Stomach (tissue), 4 donors: ENCODE measurements at regions not wholly inside any gene's neighbourhood (a gene's known extent, or its start where the extent isn't known, plus 50 kb on each side); places are given as distances from the start of the nearest gene placed in this dataset.

Experiments used
- CTCF ChIP-seq, 7 experiments: fragments of 450-650 bp in 4 of 7; fragments of 200-600 bp in 3 of 7; sonication (generic) in 3 of 7; IDR thresholded peaks; one replicate each; pipeline ENCODE4 v1.5.1; 2016 to 2019; ENCODE audit warnings: antibody characterized with exemption in 7 of 7, control low read depth in 2 of 7, mild to moderate bottlenecking in 1 of 7
- EP300 ChIP-seq: sonication (generic); formaldehyde crosslinking; IDR thresholded peaks from one replicate; pipeline ENCODE4 v1.6.1; 2017; ENCODE audit warnings: antibody characterized with exemption
- POLR2A ChIP-seq, 4 donors: fragments of 450-650 bp; IDR thresholded peaks; one replicate each; pipeline ENCODE4 v1.6.1; 2016; ENCODE audit warnings: antibody characterized with exemption in 4 of 4, control low read depth in 2 of 4, mild to moderate bottlenecking in 1 of 4, moderate library complexity in 1 of 4
- POLR2AphosphoS5 ChIP-seq, 3 donors: sonication (generic); formaldehyde crosslinking; IDR thresholded peaks; one replicate each; pipeline ENCODE4 v1.6.1; 2016; ENCODE audit warnings: antibody characterized with exemption in 3 of 3

GRCh38 chr6:33967966-33968724 is 164.3 kb upstream of the MLN start:
- TF ChIP-seq CTCF (IDR thresholded peaks at IDR 0.05) (peak in 1 of 7 experiments; percentile 13), POLR2A (IDR thresholded peaks at IDR 0.05) (no peak), POLR2AphosphoS5 (IDR thresholded peaks at IDR 0.05) (no peak), EP300 (no peak)
